K562 (cell line): ENCODE measurements at regions not wholly inside any gene's neighbourhood (a gene's known extent, or its start where the extent isn't known, plus 50 kb on each side); places are given as distances from the start of the nearest gene placed in this dataset.

Source experiments
- ARNT ChIP-seq, 2 experiments: fragments of 450-650 bp; IDR thresholded peaks; 2 replicates each; pipeline ENCODE4 v1.6.1; 2016; ENCODE audit warnings: mild to moderate bottlenecking in 1 of 2
- E2F6 ChIP-seq, 2 experiments: IDR thresholded peaks; 2 replicates each; pipeline ENCODE4 v1.6.1; 2011; ENCODE audit warnings: borderline replicate concordance in 1 of 2, control low read depth in 1 of 2, low read depth in 1 of 2, low read length in 1 of 2, mild to moderate bottlenecking in 1 of 2, mixed read lengths in 1 of 2, moderate library complexity in 1 of 2; ENCODE audit not compliant: insufficient read depth in 1 of 2, insufficient read length in 1 of 2, poor library complexity in 1 of 2, severe bottlenecking in 1 of 2; ENCODE audit errors: extremely low read depth in 1 of 2
- FOXP4 ChIP-seq: sonication (generic); formaldehyde crosslinking; IDR thresholded peaks from 2 replicates; pipeline ENCODE4 v1.8.0; 2022; ENCODE audit warnings: mild to moderate bottlenecking, missing genetic modification reagents, borderline replicate concordance
- KLF16 ChIP-seq: IDR thresholded peaks from 2 replicates; pipeline ENCODE4 v1.6.1; 2016; ENCODE audit warnings: antibody characterized with exemption
- REST ChIP-seq, 2 experiments: fragments of 450-650 bp; formaldehyde crosslinking in 1 of 2; IDR thresholded peaks; 2 replicates each; pipeline versions ENCODE4 v1.4.0 to v1.6.1; 2014 to 2020; ENCODE audit warnings: mild to moderate bottlenecking in 2 of 2, borderline replicate concordance in 1 of 2, low read depth in 1 of 2
- TCF15 ChIP-seq: fragments of 250-450 bp; sonication (Bioruptor Pico); IDR thresholded peaks from 2 replicates; pipeline ENCODE4 v1.8.0; 2022; ENCODE audit warnings: moderate library complexity, mild to moderate bottlenecking, inconsistent platforms
- USF1 ChIP-seq: sonication (generic); formaldehyde crosslinking; IDR thresholded peaks from 2 replicates; pipeline ENCODE4 v1.9.0; 2022; ENCODE audit warnings: mild to moderate bottlenecking, missing genetic modification reagents
- VEZF1 ChIP-seq: fragments of 200-800 bp; sonication (Bioruptor generic); IDR thresholded peaks from 2 replicates; pipeline ENCODE4 v1.6.1; 2017; ENCODE audit warnings: missing genetic modification characterization, missing compliant biosample characterization
- XRCC5 ChIP-seq: fragments of 200-400 bp; formaldehyde crosslinking; IDR thresholded peaks from 2 replicates; pipeline ENCODE4 v1.6.1; 2017; ENCODE audit warnings: low read depth, mild to moderate bottlenecking, low read length
- ZNF12 ChIP-seq: sonication (generic); formaldehyde crosslinking; IDR thresholded peaks from 2 replicates; pipeline ENCODE4 v1.4.0; 2020; ENCODE audit warnings: mild to moderate bottlenecking, missing genetic modification reagents
- ZNF316 ChIP-seq: fragments of 450-650 bp; IDR thresholded peaks from 2 replicates; pipeline ENCODE4 v1.6.1; 2016

- 0 out of 2 replicates have a peak, but pooled peaks have one; percentile 79 for TF ChIP-seq FOXP4 (CRISPR knock-in tag)
- TF ChIP-seq XRCC5 = 0 out of 2 replicates have a peak, but pooled peaks have one; percentile 20
- peak; percentile 57 for TF ChIP-seq VEZF1 (CRISPR knock-in tag)
- TF ChIP-seq E2F6 (IDR thresholded peaks at IDR 0.05; ENCODE audit: borderline replicate concordance in 1 of 2, extremely low read depth in 1 of 2, insufficient read depth in 1 of 2, insufficient read length in 1 of 2, low read depth in 1 of 2, low read length in 1 of 2, poor library complexity in 1 of 2, severe bottlenecking in 1 of 2) = no peak
- TF ChIP-seq ZNF316 = no peak
- TF ChIP-seq TCF15 = no peak
- 0 out of 2 replicates have a peak, but pooled peaks have one; percentile 39 for TF ChIP-seq KLF16
- TF ChIP-seq USF1 (CRISPR knock-in tag) = peak; percentile 23; the same call in 1 of the 2 replicates
- no peak for TF ChIP-seq ARNT (IDR thresholded peaks at IDR 0.05)
- TF ChIP-seq REST (IDR thresholded peaks at IDR 0.05; ENCODE audit: borderline replicate concordance) = peak; percentile 57; the same call in 1 of the 2 replicates
- no peak for TF ChIP-seq REST (CRISPR knock-in tag; IDR thresholded peaks at IDR 0.05; ENCODE audit: low read depth)
- TF ChIP-seq ZNF12 (CRISPR knock-in tag) = no peak
These were observed 93.4 kb upstream of the CSF3R start (continued) for GRCh38 chr1:36576118-36576517.
